ENCODE measurements at regions not wholly inside any gene's neighbourhood (a gene's known extent, or its start where the extent isn't known, plus 50 kb on each side); places are given as distances from the start of the nearest gene placed in this dataset.

- no peak for DNase-seq (ENCODE audit: low read depth)
Measured at GRCh38 chr15:99509686-99510461, 55.9 kb upstream of the MEF2A start.

DNA sequence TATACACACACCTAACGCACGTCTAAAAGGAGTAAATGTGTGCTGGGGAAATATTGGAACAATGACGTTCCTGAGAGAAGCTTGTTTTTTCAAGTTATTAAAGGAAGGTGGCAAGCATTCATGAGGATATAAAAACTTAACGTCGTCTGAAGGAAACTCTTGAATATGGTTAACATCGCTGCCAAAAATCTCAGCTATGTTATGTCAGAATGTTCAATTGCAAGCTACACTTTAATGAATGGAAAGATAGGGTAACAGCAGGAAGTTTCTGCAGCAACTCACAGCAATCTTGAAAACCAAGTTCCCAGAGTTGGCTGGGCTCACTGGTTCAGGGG lies 54.3 kb upstream of the MEF2A start:
- DNase-seq (ENCODE audit: low read depth) = no peak

- DNase-seq (ENCODE audit: low read depth) = no peak
Measured at GRCh38 chr15:99511866-99512661, 53.7 kb upstream of the MEF2A start.

- no peak for DNase-seq (ENCODE audit: low read depth)
Measured at GRCh38 chr15:99514306-99514705, 51.5 kb upstream of the MEF2A start.

All from ELR (cell line).